ENCODE measurements at regions not wholly inside any gene's neighbourhood (a gene's known extent, or its start where the extent isn't known, plus 50 kb on each side); places are given as distances from the start of the nearest gene placed in this dataset.

GRCh38 chrX:21056622-21057021 is 317.6 kb upstream of the CNKSR2 start:
- Mint-ChIP-seq H3K27ac (no peak overlapping the region), H3K27me3 (no peaks in the 10 kb centered on the region), H3K4me1 (ENCODE audit: low read depth) (no peaks in the 10 kb centered on the region), H3K9me3 (peaks cover 9% of the 10 kb centered on the region), H3K36me3 (ENCODE audit: low read depth) (no peaks in the 10 kb centered on the region), H3K4me3 (no peak overlapping the region)
- DNase-seq = no peak

GRCh38 chrX:21047034-21047455 is 327.2 kb upstream of the CNKSR2 start:
- H3K4me1 Mint-ChIP-seq (ENCODE audit: low read depth) = no peaks in the 10 kb centered on the region
- no peaks in the 10 kb centered on the region for H3K36me3 Mint-ChIP-seq (ENCODE audit: low read depth)
- DNase-seq = no peak
- H3K27ac Mint-ChIP-seq = no peak overlapping the region
- H3K4me3 Mint-ChIP-seq = no peak overlapping the region
- peaks cover 62% of the 10 kb centered on the region for H3K27me3 Mint-ChIP-seq
- no peaks in the 10 kb centered on the region for H3K9me3 Mint-ChIP-seq

GRCh38 chrX:21014326-21014725 is 359.9 kb upstream of the CNKSR2 start:
- Mint-ChIP-seq H3K27ac (no peak overlapping the region), H3K4me3 (no peak overlapping the region)

GRCh38 chrX:21004835-21005234 is 369.4 kb upstream of the CNKSR2 start:
- H3K4me3 Mint-ChIP-seq = no peak overlapping the region
- H3K36me3 Mint-ChIP-seq (ENCODE audit: low read depth) = no peaks in the 10 kb centered on the region
- peaks cover 25% of the 10 kb centered on the region for H3K27me3 Mint-ChIP-seq
- no peak for DNase-seq
- H3K4me1 Mint-ChIP-seq (ENCODE audit: low read depth) = peaks cover 2% of the 10 kb centered on the region
- H3K9me3 Mint-ChIP-seq = no peaks in the 10 kb centered on the region
- no peak overlapping the region for H3K27ac Mint-ChIP-seq

More at GRCh38 chrX:21014326-21014725, 359.9 kb upstream of the CNKSR2 start:
- DNase-seq = no peak
- peaks cover 13% of the 10 kb centered on the region for H3K27me3 Mint-ChIP-seq
- H3K9me3 Mint-ChIP-seq = peaks cover 8% of the 10 kb centered on the region
- H3K4me1 Mint-ChIP-seq (ENCODE audit: low read depth) = no peaks in the 10 kb centered on the region
- H3K36me3 Mint-ChIP-seq (ENCODE audit: low read depth) = no peaks in the 10 kb centered on the region

- no peaks in the 10 kb centered on the region for H3K4me1 Mint-ChIP-seq (ENCODE audit: low read depth)
- H3K27ac Mint-ChIP-seq = no peak overlapping the region
- peaks cover 20% of the 10 kb centered on the region for H3K27me3 Mint-ChIP-seq
- no peak overlapping the region for H3K4me3 Mint-ChIP-seq
- H3K9me3 Mint-ChIP-seq = no peaks in the 10 kb centered on the region
- DNase-seq = no peak
- H3K36me3 Mint-ChIP-seq (ENCODE audit: low read depth) = no peaks in the 10 kb centered on the region
These were observed 378.4 kb upstream of the CNKSR2 start for GRCh38 chrX:20995829-20996228.

GRCh38 chrX:20989361-20989760 is 384.9 kb upstream of the CNKSR2 start:
- no peak overlapping the region for H3K4me3 Mint-ChIP-seq
- peaks cover 2% of the 10 kb centered on the region for H3K4me1 Mint-ChIP-seq (ENCODE audit: low read depth)
- DNase-seq = no peak
- H3K27me3 Mint-ChIP-seq = peaks cover 10% of the 10 kb centered on the region
- H3K27ac Mint-ChIP-seq = no peak overlapping the region
- H3K36me3 Mint-ChIP-seq (ENCODE audit: low read depth) = no peaks in the 10 kb centered on the region
- H3K9me3 Mint-ChIP-seq = no peaks in the 10 kb centered on the region

- Mint-ChIP-seq H3K4me3 (no peak overlapping the region), H3K9me3 (no peaks in the 10 kb centered on the region), H3K27me3 (peaks cover 15% of the 10 kb centered on the region), H3K4me1 (ENCODE audit: low read depth) (peaks cover 2% of the 10 kb centered on the region), H3K27ac (no peak overlapping the region), H3K36me3 (ENCODE audit: low read depth) (no peaks in the 10 kb centered on the region)
- no peak for DNase-seq
These were observed 385.4 kb upstream of the CNKSR2 start for GRCh38 chrX:20988804-20989203.

GRCh38 chrX:20988118-20988517 is 386.1 kb upstream of the CNKSR2 start:
- H3K27ac Mint-ChIP-seq = no peak overlapping the region
- H3K36me3 Mint-ChIP-seq (ENCODE audit: low read depth) = no peaks in the 10 kb centered on the region
- peaks cover 15% of the 10 kb centered on the region for H3K27me3 Mint-ChIP-seq
- no peak for DNase-seq
- peaks cover 2% of the 10 kb centered on the region for H3K4me1 Mint-ChIP-seq (ENCODE audit: low read depth)
- no peak overlapping the region for H3K4me3 Mint-ChIP-seq
- H3K9me3 Mint-ChIP-seq = no peaks in the 10 kb centered on the region

- Mint-ChIP-seq H3K27me3 (peaks cover 45% of the 10 kb centered on the region), H3K4me1 (ENCODE audit: low read depth) (no peaks in the 10 kb centered on the region), H3K27ac (no peak overlapping the region), H3K4me3 (no peak overlapping the region), H3K9me3 (no peaks in the 10 kb centered on the region), H3K36me3 (ENCODE audit: low read depth) (no peaks in the 10 kb centered on the region)
- no peak for DNase-seq
These were observed 393.8 kb upstream of the CNKSR2 start for GRCh38 chrX:20980426-20980825.

- no peak for DNase-seq
- no peaks in the 10 kb centered on the region for H3K36me3 Mint-ChIP-seq (ENCODE audit: low read depth)
- H3K4me3 Mint-ChIP-seq = no peak overlapping the region
- H3K4me1 Mint-ChIP-seq (ENCODE audit: low read depth) = no peaks in the 10 kb centered on the region
- H3K27me3 Mint-ChIP-seq = peaks cover 39% of the 10 kb centered on the region
- no peaks in the 10 kb centered on the region for H3K9me3 Mint-ChIP-seq
- H3K27ac Mint-ChIP-seq = no peak overlapping the region
These were observed 399.9 kb upstream of the CNKSR2 start for GRCh38 chrX:20974326-20974725.

- Mint-ChIP-seq H3K27me3 (peaks cover 39% of the 10 kb centered on the region), H3K36me3 (ENCODE audit: low read depth) (no peaks in the 10 kb centered on the region), H3K4me3 (no peak overlapping the region), H3K27ac (no peak overlapping the region), H3K4me1 (ENCODE audit: low read depth) (no peaks in the 10 kb centered on the region), H3K9me3 (no peaks in the 10 kb centered on the region)
- DNase-seq = no peak
These were observed 401.2 kb upstream of the CNKSR2 start for GRCh38 chrX:20973038-20973437.

GRCh38 chrX:20971250-20971649 is 403.0 kb upstream of the CNKSR2 start:
- Mint-ChIP-seq H3K4me3 (no peak overlapping the region), H3K27me3 (peaks cover 25% of the 10 kb centered on the region), H3K27ac (no peak overlapping the region), H3K4me1 (ENCODE audit: low read depth) (no peaks in the 10 kb centered on the region), H3K9me3 (no peaks in the 10 kb centered on the region), H3K36me3 (ENCODE audit: low read depth) (no peaks in the 10 kb centered on the region)
- DNase-seq = no peak

- Mint-ChIP-seq H3K36me3 (ENCODE audit: low read depth) (no peaks in the 10 kb centered on the region), H3K27me3 (peaks cover 15% of the 10 kb centered on the region), H3K9me3 (no peaks in the 10 kb centered on the region), H3K4me3 (no peak overlapping the region), H3K4me1 (ENCODE audit: low read depth) (no peaks in the 10 kb centered on the region), H3K27ac (no peak overlapping the region)
- DNase-seq = no peak
These were observed 404.7 kb upstream of the CNKSR2 start for GRCh38 chrX:20969565-20969964.

GRCh38 chrX:20968996-20969395 is 405.2 kb upstream of the CNKSR2 start:
- Mint-ChIP-seq H3K27ac (no peak overlapping the region), H3K36me3 (ENCODE audit: low read depth) (no peaks in the 10 kb centered on the region), H3K4me1 (ENCODE audit: low read depth) (no peaks in the 10 kb centered on the region), H3K9me3 (no peaks in the 10 kb centered on the region), H3K27me3 (peaks cover 15% of the 10 kb centered on the region), H3K4me3 (no peak overlapping the region)
- no peak for DNase-seq

- Mint-ChIP-seq H3K27me3 (peaks cover 18% of the 10 kb centered on the region), H3K9me3 (no peaks in the 10 kb centered on the region), H3K36me3 (ENCODE audit: low read depth) (no peaks in the 10 kb centered on the region), H3K4me1 (ENCODE audit: low read depth) (no peaks in the 10 kb centered on the region), H3K4me3 (no peak overlapping the region), H3K27ac (no peak overlapping the region)
- no peak for DNase-seq
These were observed 406.5 kb upstream of the CNKSR2 start for GRCh38 chrX:20967725-20968124.

Measured in activated T-cell treated with anti-CD3 and anti-CD28 coated beads, Interleukin-2, amount 50 U/mL, for 24 hours (primary cell).